Fibroblast of skin of left biceps (primary cell): ENCODE measurements at regions not wholly inside any gene's neighbourhood (a gene's known extent, or its start where the extent isn't known, plus 50 kb on each side); places are given as distances from the start of the nearest gene placed in this dataset.
A peak's percentile ranks its signal among the peaks of the same experiment; 100 is the strongest.

Experiments
- DNase-seq, 2 experiments: peaks; one replicate each; pipeline ENCODE4 v3.0.0-alpha.2; 2013; ENCODE audit warnings: low read depth in 2 of 2

GRCh38 chr3:189049458-189050236 lies 122.1 kb upstream of the TPRG1 start:
- DNase-seq: no peak

- DNase-seq: no peak
Measured at GRCh38 chr3:189053322-189053721, 118.4 kb upstream of the TPRG1 start.

- DNase-seq: no peak
Measured at GRCh38 chr3:189056646-189057335, 115.0 kb upstream of the TPRG1 start.

- no peak for DNase-seq
Measured at GRCh38 chr3:189057369-189057768, 114.4 kb upstream of the TPRG1 start.

GRCh38 chr3:189058071-189058470 lies 113.7 kb upstream of the TPRG1 start:
- DNase-seq: no peak

- DNase-seq: no peak
Measured at GRCh38 chr3:189070965-189071364, 100.8 kb upstream of the TPRG1 start.

GRCh38 chr3:189071446-189071845 lies 100.3 kb upstream of the TPRG1 start:
- DNase-seq: no peak

- no peak for DNase-seq
Measured at GRCh38 chr3:189076449-189076848, 95.3 kb upstream of the TPRG1 start.

- DNase-seq: no peak
Measured at GRCh38 chr3:189080745-189081144, 91.0 kb upstream of the TPRG1 start.

- no peak for DNase-seq
Measured at GRCh38 chr3:189082666-189083427, 88.9 kb upstream of the TPRG1 start.

GRCh38 chr3:189084620-189085019 lies 87.2 kb upstream of the TPRG1 start:
- no peak for DNase-seq

GRCh38 chr3:189092547-189092946 lies 79.2 kb upstream of the TPRG1 start:
- no peak for DNase-seq

- DNase-seq: no peak
Measured at GRCh38 chr3:189094539-189094938, 77.2 kb upstream of the TPRG1 start.

GRCh38 chr3:189096092-189096491 lies 75.7 kb upstream of the TPRG1 start:
- no peak for DNase-seq

GRCh38 chr3:189099031-189099471 lies 72.7 kb upstream of the TPRG1 start:
- no peak for DNase-seq

GRCh38 chr3:189099505-189100290 lies 72.1 kb upstream of the TPRG1 start:
- no peak for DNase-seq

GRCh38 chr3:189100866-189101265 lies 70.9 kb upstream of the TPRG1 start:
- DNase-seq: no peak

- no peak for DNase-seq
Measured at GRCh38 chr3:189101594-189101993, 70.2 kb upstream of the TPRG1 start.

GRCh38 chr3:189103208-189103607 lies 68.6 kb upstream of the TPRG1 start:
- peak in 1 of 2 experiments; percentile 4 for DNase-seq

GRCh38 chr3:189108067-189108466 lies 63.7 kb upstream of the TPRG1 start:
- DNase-seq: peak; percentile 46

- no peak for DNase-seq
Measured at GRCh38 chr3:189108735-189109134, 63.0 kb upstream of the TPRG1 start.

- no peak for DNase-seq
Measured at GRCh38 chr3:189109145-189109544, 62.6 kb upstream of the TPRG1 start.
